ENCODE measurements at regions not wholly inside any gene's neighbourhood (a gene's known extent, or its start where the extent isn't known, plus 50 kb on each side); places are given as distances from the start of the nearest gene placed in this dataset.

- no peak for TF ChIP-seq POLR2A (IDR thresholded peaks at IDR 0.05)
- TF ChIP-seq, protein P1, sequence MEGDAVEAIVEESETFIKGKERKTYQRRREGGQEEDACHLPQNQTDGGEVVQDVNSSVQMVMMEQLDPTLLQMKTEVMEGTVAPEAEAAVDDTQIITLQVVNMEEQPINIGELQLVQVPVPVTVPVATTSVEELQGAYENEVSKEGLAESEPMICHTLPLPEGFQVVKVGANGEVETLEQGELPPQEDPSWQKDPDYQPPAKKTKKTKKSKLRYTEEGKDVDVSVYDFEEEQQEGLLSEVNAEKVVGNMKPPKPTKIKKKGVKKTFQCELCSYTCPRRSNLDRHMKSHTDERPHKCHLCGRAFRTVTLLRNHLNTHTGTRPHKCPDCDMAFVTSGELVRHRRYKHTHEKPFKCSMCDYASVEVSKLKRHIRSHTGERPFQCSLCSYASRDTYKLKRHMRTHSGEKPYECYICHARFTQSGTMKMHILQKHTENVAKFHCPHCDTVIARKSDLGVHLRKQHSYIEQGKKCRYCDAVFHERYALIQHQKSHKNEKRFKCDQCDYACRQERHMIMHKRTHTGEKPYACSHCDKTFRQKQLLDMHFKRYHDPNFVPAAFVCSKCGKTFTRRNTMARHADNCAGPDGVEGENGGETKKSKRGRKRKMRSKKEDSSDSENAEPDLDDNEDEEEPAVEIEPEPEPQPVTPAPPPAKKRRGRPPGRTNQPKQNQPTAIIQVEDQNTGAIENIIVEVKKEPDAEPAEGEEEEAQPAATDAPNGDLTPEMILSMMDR (IDR thresholded peaks at IDR 0.05), result no peak
Observed at GRCh38 chr10:36788152-36788551, 337.2 kb upstream of the ANKRD30A start.

Data from right lobe of liver (tissue), 4 donors.